NCI-H69 (cell line): ENCODE measurements at regions not wholly inside any gene's neighbourhood (a gene's known extent, or its start where the extent isn't known, plus 50 kb on each side); places are given as distances from the start of the nearest gene placed in this dataset.

ENCODE experiments used
- DNase-seq: peaks from one replicate; lab custom pipeline; 2025; lab: John Stamatoyannopoulos, UW

DNA sequence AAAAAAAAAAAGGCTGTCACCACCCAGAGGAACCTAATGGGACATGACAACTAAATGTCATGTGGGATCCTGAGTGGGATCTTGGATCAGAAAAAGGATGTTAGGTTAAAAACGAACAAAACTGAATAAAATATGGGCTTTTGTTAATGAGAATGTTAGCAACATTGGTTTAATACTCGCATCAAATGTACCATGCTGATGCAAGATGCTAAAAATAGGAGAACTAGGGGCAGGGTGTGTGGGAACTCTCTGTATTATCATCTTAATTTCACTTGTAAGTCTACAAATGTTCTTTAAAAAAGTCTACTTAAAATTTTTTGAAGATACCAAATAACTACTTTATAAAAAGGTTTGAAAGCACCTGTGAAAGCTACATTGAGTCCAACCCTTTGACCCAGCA is 88.8 kb upstream of the PRR5 start:
- no peak for DNase-seq

DNA sequence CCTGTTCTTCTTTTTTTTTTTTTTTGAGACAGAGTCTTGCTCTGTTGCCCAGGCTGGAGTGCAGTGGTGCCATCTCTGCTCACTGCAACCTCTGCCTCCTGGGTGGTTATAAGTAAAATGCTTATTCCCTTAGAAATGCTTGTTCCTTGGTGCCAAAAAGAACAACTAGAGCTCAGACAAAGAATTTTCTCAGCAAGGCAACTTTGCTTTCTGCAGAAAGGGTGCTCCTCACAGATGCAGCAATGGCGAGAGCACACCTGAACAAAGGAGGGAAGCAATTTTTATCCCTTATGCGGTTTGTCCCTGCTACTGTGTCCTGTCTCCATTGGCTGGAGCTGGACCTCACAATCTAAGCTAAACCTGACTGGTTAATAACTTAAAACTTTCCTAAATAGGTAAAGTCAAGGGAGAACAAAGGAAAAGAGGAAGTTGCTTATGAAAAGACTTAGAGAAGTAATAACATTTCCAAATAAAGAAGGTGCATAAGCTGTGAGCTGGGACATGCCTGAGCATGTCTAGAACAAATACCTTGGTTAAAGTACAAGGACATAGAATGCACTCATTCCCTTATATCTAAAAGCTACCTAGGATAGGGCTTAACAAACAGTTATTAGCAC is 90.0 kb upstream of the PRR5 start:
- no peak for DNase-seq

DNA sequence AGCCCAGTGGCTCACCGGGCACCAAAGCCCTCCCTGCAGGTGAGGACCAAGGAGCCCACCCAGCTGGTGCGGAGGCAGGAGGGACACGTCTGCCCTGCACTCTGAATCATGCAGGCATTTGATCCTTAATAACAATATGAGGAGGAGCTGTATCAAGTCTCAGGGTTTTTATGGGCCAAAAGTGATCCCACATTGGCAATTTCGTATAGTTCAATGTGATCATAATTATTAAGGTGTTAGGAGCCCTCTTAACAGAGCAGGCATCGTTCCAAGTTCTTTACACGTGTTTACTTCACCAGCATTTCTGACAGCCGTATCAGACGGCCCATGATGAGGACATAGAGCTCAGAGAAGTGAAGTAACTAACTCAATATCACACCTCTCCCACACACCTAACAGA is 91.9 kb upstream of the PRR5 start:
- no peak for DNase-seq

DNA sequence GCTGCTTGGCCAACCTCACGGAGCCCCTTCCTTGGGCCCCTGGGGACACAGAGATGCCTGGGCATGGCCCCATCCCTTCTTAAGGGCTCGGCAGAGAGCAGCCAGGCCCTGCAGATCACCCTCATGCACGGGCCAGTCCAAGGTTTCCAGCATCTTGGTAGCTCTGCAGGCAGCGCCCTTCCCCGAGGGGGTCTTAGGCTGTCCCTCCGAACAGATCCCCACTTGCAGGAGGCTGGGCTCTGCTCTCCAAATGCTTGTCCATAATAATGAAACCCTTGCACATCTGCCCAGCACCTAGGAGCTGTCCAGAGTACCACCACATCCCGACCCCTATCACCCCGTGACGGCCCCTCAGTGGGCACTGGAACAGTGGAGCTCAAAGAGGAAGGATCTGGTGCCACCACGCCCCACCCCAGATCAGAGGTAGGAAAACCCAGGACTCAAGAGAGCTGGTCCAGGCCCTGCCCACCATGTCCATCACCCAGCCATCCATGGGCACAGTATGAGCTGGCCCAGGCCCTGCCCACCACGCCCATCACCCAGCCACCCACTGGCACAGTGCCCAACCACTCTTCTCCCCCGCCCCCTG is 92.5 kb upstream of the PRR5 start:
- peak; percentile 49 for DNase-seq

DNA sequence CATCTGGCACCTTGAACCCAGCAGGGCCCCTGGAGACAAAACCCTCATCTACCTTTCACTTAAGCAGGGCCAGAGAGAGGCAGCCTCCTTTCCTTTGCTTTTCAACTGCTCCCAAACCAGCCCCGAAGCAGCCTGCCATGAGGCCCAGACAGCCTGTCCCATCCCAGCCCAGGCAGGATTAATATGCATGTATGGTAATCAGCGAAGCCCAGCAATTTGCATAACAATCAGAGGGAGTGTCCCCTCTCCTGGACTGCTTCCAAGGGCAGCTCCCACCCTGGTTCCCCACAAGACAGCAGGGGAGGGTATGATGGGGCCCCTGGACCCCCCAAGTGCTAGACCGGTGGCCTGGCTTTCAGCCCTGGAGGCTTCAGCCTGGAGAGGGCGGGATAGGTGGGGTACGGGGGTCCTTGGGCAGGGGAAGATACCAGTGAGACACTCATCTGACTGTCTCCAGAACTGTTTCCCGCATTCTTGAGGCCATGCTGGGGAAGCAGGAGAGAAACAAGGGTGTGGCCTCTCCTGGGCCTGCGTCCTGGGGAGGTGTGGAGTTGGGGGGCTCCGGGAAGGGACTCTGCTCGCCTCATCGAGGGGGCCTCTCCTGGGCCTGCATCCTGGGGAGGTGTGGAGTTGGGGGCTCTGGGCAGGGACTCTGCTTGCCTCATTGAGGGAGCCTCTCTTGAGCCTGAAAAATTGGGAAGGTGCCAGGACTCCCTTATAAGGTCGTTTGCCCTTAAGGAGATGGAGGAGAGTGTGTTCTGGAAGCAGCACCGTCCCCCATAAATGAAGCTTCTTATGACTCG is 93.2 kb upstream of the PRR5 start:
- peak; percentile 21 for DNase-seq

DNA sequence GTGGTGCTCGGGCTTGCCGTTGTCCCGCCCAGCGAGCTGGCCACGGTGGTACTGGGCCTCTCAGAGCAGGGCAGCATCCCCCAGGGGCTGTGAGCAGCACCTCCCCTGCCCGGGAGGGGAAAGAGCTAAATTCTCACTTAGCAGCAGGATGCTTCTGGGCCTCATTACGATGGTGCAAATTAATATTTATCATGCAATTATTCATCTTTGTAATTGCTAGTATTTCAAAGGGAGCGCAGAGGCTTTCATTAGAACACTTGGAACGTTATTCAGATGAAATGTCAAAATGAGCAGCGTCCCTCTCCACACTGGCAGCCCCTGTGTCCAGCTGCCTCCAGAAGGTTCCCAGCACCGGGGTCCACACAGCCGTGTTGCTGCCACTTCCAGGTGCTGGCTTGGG is 95.9 kb upstream of the PRR5 start:
- DNase-seq, result peak; percentile 63

DNA sequence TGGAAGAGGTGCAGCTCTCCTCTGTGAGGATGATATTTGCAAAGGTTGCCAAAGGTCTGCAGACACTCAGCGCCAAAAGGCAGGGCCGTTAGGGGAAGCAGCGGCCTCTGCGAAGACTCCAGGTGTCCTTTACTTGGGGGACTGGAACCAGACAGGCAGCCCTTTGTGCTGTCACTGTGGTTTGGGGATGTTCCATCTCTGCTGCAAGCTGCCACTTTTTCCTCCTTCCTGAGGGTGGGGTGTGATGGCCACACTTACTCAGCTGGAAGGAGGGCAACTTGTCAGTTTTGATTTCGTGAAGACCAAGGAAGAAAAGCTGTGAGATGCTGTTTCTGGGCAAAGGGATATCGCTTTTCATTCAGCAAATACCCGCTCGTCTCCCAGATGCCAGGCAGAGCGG is 96.5 kb upstream of the PRR5 start:
- DNase-seq, result peak; percentile 46

DNA sequence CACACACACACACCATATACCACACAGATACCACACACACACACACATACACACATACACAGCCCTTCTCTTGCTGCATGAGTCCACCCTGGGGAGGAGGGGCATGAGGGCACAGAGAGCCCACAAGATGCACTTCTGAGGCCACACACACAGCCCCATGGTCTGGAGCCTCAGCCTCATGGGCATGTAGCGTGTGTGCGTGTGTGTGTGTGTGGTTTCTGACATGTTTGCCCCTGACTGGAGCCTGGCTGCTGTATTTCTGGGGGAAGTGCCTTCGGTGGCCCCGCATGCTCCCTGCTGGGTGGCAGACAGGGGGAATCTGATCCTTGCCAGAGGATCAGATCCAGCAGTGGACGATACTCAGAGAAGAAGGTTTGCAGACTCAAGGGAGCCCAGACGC is 97.0 kb upstream of the PRR5 start:
- no peak for DNase-seq

DNA sequence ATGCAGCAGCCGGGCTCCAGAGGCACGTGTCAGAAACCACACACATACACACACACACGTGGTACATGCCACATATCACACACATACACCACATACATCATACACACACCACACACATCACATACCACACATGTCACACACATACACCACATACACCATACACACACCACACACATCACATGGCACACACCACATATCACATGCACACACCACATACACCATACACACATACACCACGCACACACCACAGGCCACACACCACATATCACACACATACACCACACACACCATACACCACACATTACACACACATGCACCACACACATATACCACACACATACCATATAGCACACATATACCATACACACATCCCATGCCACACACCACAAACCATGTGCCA is 97.5 kb upstream of the PRR5 start:
- no peak for DNase-seq

DNA sequence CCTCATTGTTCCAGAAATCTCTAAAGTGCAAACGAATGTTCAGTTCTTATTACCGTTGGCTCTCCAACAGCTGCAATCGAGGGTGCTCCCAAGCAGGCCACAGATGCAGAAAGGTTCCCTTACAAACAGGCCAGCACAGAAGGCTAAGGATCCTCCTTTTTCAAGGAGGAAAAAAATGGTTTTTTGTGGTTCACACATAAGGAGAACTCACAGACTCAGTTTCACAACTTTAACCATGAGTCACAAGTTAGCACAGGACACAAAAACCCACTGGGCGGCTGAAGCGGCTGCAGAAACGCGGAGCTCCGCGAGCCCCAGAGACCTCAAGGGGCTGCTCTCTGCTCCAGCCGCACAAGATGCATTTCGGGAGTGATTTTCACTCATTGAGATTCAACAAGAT is 98.2 kb upstream of the PRR5 start:
- DNase-seq, result no peak

DNA sequence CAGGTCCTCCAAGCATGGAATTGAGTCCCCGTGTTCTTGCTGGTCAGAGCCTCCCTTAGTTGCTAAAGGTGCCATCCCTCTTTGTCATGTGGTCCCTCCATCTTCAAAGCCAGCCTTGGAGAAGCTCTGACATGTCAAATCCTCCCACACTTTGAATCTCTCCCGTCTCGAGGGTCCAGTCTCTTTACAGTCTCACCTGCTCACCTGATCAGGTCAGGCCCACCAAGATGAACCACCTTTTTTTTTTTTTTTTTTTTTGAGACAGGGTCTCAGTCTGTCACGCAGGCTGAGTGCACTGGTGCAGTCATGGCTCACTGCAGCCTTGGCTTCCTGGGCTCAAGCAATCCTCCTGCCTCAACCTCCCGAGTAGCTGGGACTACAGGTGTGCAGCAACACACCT is 100.3 kb upstream of the PRR5 start:
- no peak for DNase-seq

DNA sequence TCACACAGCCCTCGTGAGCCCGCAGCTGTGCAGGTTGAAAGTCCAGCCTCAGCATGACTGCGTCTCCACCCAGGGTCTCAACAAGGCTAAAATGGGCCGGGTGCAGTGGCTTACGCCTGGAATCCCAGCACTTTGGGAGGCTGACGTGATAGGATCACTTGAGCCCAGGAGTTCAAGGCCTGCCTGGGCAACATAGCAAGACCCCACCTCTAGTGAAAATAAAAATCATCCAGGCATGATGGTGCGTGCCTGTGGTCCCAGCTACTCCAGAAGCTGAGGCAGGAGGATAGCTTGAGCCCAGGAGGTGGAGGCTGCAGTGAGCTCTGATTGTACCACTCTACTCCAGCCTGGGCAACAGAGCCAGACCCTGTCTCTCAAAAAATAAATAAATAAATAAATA is 100.8 kb upstream of the PRR5 start:
- DNase-seq, result no peak

DNA sequence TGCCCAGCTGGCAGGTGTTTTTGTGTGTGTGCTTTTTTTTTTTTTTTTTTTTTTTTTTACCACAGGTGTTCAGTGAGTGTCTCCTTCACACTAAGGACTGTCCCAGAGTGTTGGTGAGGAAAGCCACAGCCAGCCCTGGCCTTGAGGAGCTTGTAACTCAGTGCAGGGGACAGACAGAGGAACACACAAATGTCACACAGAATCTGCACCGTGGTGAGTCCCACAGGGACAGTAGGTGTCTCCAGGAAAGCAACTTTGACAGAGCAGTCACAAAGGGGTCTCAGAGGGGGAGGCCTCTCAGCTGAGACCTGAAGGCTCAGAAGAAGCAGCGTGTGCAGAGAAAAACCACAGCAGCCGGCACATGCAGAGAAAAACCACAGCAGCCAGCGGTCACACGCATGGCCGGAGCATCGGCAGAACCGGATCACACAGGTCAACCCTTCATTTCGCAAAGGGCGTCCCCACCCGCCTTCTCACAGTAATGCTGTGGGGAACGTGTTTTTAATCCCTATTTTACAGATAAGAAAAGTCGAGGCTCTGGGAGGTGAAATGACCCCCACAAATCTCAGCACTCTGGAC is 101.7 kb upstream of the PRR5 start:
- no peak for DNase-seq

DNA sequence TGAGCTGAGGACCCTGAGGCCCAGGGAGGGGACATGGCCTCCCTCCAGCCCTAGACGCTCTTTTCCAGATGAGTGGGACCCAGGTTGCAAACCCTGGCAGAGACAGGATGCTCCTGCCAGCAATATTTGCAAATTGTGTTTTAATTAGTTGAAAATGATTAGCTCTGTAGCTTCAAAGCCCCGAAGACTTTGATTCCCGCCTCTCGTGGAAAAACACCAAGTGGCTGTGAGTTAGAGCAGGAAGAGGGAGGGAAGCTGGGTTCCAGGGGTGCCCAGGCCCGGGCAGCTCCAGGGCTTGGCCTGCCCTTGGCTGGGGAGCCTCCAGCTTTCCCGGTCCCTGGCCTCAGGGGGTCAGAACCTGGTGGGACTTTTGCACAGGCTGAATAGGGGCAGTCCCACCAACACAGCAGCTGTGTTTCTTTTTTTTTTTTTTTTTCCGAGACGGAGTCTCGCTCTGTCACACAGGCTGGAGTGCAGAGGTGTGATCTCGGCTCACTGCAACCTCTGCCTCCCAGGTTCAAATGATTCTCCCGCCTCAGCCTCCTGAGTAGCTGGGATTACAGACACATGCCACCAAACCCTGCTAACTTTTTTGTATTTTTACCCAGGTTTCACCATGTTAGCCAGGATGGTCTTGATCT is 101.6 kb upstream of the RTL6 start:
- peak; percentile 26 for DNase-seq

DNA sequence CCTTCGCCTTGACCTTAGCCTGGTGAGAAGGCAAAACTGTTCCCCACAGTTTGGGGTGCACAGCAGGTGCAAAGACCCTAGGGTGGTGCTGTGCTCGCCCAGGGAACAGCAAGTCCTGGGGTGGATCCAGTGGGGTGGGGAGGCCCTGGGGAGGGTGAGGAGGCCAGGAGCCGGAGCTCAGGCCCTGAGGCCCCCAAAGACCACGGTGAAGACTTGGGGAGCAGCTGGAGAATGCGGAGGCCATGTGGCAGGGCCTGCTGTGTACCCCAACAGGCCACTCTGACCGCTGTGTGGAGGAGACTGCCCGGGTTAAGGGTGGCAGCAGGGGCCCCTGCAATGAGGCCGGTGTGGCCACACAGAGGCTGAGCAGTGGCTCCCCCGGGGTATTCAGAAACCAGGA is 101.1 kb upstream of the RTL6 start:
- no peak for DNase-seq

DNA sequence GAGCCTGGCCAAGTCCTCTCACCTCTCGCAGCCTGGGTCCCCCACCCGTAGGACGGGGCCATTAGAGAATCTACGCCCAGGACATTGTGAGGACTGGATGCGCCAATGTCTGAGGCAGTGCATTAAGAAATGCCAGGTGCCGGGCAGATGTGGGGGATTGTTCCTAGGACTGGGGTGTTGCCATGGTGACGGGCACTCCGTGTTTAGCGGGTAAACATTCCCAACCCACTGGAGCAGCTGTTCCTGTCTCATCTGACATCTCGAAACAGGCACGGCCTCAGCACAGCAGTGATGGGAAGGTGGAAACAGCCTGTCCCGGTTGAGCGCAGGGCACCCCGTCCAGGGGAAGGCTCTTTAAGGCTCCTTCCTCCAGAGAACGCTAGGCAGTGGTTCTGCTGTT is 99.6 kb upstream of the RTL6 start:
- peak; percentile 97 for DNase-seq

DNA sequence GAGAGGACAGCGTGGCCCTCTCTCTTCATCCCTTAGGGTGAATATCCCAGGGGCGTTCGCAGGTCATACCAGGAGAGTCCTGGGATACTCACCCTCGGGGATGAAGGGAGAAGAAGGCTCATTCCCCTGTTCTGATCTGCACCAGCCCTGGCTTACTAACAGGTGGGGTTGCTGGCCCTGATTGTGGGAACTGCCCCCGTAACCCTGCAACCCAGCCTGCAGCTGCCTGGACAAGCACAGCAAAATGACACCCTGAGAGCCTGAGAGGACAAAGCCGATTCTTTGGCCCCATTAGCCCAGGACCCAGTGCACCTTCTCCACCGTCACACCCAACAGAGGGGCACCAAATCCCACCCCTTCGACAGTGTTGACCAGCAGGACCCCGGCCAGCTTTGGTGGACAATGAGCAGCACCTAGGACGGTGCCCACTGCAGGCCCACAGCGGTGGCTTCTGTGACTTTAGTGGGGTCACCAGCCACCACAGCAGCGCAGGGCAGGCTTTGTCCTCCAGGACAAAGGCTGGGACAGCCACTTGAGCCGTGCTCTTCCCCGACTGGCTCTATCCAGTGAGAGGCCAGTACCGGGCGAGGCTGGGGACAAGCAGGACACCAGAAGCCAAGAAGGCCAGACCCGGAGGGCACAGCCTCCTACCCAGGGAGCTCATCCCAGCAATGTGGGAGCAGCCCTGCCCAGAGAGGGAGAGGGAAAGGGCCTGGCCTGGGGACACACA is 98.5 kb upstream of the RTL6 start:
- no peak for DNase-seq

DNA sequence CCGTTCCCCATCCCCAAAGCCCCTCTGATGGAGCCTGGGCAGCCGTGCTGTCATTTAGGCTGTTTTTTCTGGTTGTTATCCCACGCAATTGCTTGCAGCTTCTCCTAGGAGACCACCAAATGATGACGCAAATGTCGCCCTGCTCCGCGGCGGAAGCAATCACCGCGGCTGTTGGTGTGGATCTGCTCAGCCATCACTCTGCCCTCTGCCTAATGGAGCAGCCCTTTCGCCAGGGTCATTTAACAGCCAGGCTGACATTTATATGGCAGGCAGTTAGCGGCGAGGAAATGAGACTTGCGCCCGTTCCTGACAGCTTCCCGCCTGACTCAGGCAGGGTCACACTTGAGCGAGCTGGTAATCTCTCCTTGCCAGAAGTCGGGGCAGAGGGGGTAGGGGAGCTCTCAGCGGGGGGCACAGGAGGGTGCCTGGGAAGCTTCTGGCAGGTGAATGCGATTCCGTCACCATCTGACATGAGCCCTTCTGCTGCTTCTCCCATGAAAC is 97.9 kb upstream of the RTL6 start:
- peak; percentile 65 for DNase-seq

DNA sequence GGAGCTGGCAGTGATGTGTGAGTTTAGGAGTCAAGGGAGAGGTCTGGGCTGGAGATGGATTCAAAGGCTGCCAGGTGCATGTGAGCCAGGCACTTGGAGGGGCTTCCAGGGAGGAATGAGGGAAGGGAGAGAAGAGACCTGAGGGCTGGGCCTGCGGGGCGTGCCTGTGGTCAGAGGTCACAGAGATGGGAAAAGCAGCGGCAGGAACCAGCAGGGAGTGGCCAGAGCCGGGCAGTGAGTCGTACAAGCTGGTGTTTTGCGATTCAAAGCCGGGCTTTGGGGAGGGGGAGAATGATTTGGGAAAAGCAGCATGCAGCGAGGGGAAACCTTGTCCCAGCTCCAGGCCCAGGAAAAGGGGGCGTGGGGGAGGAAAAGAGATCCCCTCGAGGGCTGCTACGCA is 96.9 kb upstream of the RTL6 start:
- no peak for DNase-seq

DNA sequence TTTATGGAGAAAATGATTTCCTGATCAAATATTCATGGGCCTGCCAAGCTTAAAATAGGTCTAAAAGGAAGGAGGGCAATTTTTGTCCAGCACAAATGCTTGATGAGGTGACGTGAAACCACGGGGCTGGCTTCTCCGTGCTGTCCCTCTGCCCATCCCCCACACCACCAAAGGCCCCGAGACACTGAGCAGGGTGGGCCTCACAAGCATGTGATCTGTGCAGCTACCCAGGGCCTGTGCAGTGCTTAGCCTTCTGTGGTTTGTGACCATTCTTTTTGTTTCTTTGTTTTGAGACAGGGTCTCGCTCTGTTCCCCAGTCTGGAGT is 94.8 kb upstream of the RTL6 start:
- no peak for DNase-seq

DNA sequence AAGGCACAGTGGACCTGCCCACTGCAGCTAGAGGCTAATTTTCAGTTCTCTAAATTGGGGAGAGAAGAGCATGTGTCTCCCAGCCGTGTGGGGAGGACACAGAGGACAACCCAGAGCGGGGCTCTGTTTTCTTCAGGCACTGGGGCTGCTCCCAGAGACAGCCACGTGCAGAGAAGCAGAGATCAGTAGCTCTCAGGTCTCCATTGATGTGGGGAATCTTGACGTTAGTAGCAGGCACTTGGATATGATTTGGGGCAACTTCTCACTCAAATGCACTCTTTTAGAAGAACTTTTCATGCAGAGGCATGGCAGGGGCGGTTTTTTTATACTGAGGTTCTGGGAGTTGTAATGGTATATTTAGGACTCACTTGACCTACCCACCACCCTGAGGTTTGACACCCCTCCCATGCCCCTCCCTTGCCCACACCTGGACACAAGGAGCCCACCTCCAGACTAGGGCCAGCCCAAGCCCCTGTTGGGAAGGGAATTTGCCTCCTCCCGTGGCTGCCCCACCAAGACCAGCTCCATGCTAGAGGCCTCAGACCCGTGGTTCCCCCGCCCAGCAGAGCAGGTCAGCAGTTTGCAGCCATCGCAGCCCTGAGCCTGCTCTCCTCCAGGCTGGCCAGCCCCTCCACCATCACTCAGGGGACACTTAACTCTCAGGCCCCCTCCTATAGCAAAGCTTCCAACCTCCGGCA is 94.2 kb upstream of the RTL6 start:
- DNase-seq, result no peak
